GM18505 (cell line): ENCODE measurements at regions not wholly inside any gene's neighbourhood (a gene's known extent, or its start where the extent isn't known, plus 50 kb on each side); places are given as distances from the start of the nearest gene placed in this dataset.
"Not testable (repeated sequence)": the region's sequence is repeated elsewhere in the genome, so short reads cannot be mapped to it uniquely, and the experiment has no call there.

Experiments used
- ATAC-seq: cut with Tn5 transposase; IDR thresholded peaks from one replicate; pipeline ENCODE4 v1.9.1; 2021; ENCODE audit not compliant: unreplicated experiment
- POLR2A ChIP-seq: IDR thresholded peaks from 4 replicates; pipeline ENCODE4 v1.6.1; 2011; ENCODE audit warnings: borderline replicate concordance; ENCODE audit not compliant: insufficient read depth, insufficient read length; ENCODE audit errors: extremely low read depth

GRCh38 chr6:90364286-90364685, 67.6 kb upstream of the BACH2 start:
- TF ChIP-seq POLR2A = no peak
- no peak for ATAC-seq

- TF ChIP-seq POLR2A = no peak
- ATAC-seq = no peak
Observed at GRCh38 chr6:90362318-90362717, 65.7 kb upstream of the BACH2 start.

DNA sequence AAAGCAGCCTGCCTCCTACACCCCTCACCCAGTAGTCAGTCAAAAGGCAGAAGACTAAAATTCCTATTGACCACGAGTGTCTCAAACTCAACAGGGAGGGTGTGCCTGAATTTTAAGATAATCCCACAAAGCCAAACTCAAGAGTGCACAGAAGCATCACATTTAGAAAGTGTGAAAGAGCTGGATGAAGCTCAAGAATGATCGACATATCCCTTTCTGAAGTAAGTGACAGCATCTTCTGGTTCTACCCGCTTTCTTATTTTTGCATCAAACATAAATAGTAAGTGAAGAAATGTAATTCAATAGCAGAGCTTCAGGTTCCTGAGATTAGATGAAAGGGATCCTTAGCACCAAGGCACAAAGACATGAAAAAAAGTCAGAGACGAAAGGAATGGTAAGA, 64.5 kb upstream of the BACH2 start:
- TF ChIP-seq POLR2A = no peak
- ATAC-seq = no peak

- ATAC-seq = not testable (repeated sequence)
Observed at GRCh38 chr6:90358036-90358770, 61.6 kb upstream of the BACH2 start.

- no peak for TF ChIP-seq POLR2A
- ATAC-seq = no peak
Observed at GRCh38 chr6:90356012-90356421, 59.4 kb upstream of the BACH2 start.

DNA sequence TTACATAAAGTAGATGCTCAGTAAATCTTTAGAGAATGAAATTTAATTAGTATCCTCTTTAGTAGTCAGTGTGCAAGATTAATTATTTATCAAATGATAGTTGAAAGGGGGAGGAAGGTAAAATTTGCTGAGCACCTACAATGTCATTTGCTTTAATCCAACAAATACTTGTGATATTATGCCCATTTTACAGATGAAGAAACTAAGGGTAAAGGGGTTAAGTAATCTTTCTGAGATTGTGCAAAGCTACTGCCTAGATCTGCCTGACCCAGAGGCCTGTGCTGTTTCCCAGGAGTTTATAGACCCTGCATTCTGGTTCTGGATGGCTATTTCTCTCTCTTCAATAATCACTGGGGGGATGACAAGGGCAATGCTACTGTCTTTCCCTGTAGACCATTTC, 58.3 kb upstream of the BACH2 start:
- no peak for TF ChIP-seq POLR2A
- no peak for ATAC-seq

- no peak for ATAC-seq
- TF ChIP-seq POLR2A = no peak
Observed at GRCh38 chr6:90351696-90352095, 55.1 kb upstream of the BACH2 start.

- no peak for TF ChIP-seq POLR2A
- no peak for ATAC-seq
Observed at GRCh38 chr6:90350689-90351554, 54.3 kb upstream of the BACH2 start.

DNA sequence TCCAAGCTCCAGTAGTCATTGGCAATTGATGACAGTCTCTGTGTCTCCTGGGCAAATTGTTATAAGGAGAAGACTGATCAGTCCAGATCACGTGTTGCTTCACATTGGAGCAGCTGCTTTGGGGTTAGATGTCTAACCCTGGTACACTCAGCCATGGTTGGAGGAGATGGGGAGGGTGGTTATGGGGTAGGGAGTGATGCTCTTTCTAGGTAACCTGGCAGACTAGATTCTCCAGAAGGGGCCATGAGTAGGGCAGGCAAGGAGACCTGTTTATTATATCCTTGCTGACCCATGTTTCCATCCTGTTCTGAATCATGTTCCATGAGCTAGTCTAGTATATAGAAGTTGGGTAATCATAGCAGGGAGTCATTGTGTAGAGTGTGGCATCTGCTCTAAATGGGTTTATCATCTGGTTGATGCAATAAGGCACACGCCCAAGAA, 50.8 kb upstream of the BACH2 start:
- no peak for TF ChIP-seq POLR2A
- no peak for ATAC-seq

DNA sequence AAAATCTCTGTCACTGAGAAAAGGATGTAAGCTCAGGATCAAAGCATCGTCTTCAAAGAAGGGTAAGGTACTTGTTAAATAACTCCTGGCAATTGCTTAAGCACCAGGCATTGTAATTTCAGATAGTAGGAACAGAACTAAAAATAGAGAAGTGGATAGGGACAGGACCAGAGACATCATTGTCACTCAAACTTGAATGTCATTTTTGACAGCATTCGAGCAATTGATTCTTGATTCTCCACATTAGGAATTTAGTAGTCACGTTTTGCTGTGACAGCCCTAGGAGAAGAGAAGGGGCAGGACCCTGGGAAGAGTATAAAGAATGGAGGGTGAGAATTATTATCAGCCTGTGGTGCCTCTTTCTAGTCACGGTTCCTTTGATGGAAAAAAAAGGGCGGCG, 50.1 kb upstream of the BACH2 start:
- no peak for TF ChIP-seq POLR2A
- ATAC-seq = no peak
